ENCODE measurements at regions not wholly inside any gene's neighbourhood (a gene's known extent, or its start where the extent isn't known, plus 50 kb on each side); places are given as distances from the start of the nearest gene placed in this dataset.

- Mint-ChIP-seq H3K27ac (no peak overlapping the region), H3K36me3 (peaks cover 0 to 3% of the 10 kb centered on the region in 2 donors), H3K27me3 (peaks cover 6 to 10% of the 10 kb centered on the region in 2 donors), H3K4me3 (no peak overlapping the region), H3K9me3 (peaks cover 0 to 16% (median 10%) of the 10 kb centered on the region in 8 donors), H3K4me1 (no peaks in the 10 kb centered on the region)
- Histone ChIP-seq H3K27me3 (ENCODE audit: insufficient read depth, low read length) (no peaks in the 10 kb centered on the region), H3K27ac (ENCODE audit: low read depth, low read length) (no peak overlapping the region), H3K9me3 (ENCODE audit: control insufficient read depth in 1 of 2, low read length in 2 of 2) (peaks cover 0 to 4% of the 10 kb centered on the region in 2 donors), H3K4me1 (ENCODE audit: insufficient read depth, low read length) (no peaks in the 10 kb centered on the region), H3K4me3 (ENCODE audit: low read length in 2 of 2) (no peak overlapping the region), H3K36me3 (ENCODE audit: insufficient read depth, low read length) (no peaks in the 10 kb centered on the region)
- POLR2A ChIA-PET (ENCODE audit: partially characterized antibody), result no interaction called here
- no peak for DNase-seq
- intact Hi-C loops (cut with micrococcal nuclease), result no loop called here
- CTCF ChIA-PET (ENCODE audit: partially characterized antibody), result interaction anchor here (0.6 to 21.3 kb wide), 17 partner anchors 9 to 620 kb away, joined by 3 to 423 read pairs (median 3); no protein-coding TSS in a partner anchor
Observed at GRCh38 chr7:106165337-106165736, 53.2 kb upstream of the SYPL1 start.

GRCh38 chr7:106163257-106163656, 51.1 kb upstream of the SYPL1 start:
- H3K4me1 Mint-ChIP-seq, result no peaks in the 10 kb centered on the region
- H3K27ac Mint-ChIP-seq, result no peak overlapping the region
- Histone ChIP-seq H3K4me3 (ENCODE audit: low read length in 2 of 2) (no peak overlapping the region), H3K4me1 (ENCODE audit: insufficient read depth, low read length) (no peaks in the 10 kb centered on the region), H3K36me3 (ENCODE audit: insufficient read depth, low read length) (no peaks in the 10 kb centered on the region), H3K9me3 (ENCODE audit: control insufficient read depth in 1 of 2, low read length in 2 of 2) (peaks cover 0 to 4% of the 10 kb centered on the region in 2 donors), H3K27me3 (ENCODE audit: insufficient read depth, low read length) (no peaks in the 10 kb centered on the region), H3K27ac (ENCODE audit: low read depth, low read length) (no peak overlapping the region)
- ChIA-PET CTCF (ENCODE audit: partially characterized antibody) (interaction anchor here (0.9 to 21.3 kb wide), 3 partner anchors 10 to 103 kb away, joined by 3 to 423 read pairs (median 108); no protein-coding TSS in a partner anchor), POLR2A (ENCODE audit: partially characterized antibody) (interaction anchor here (0.7 kb wide), 1 partner anchor 286 kb away, joined by 3 read pairs; no protein-coding TSS in a partner anchor)
- no peak overlapping the region for H3K4me3 Mint-ChIP-seq
- H3K36me3 Mint-ChIP-seq, result peaks cover 0 to 3% of the 10 kb centered on the region in 2 donors
- DNase-seq, result no peak
- intact Hi-C loops (cut with micrococcal nuclease), result no loop called here
- peaks cover 8 to 10% of the 10 kb centered on the region in 2 donors for H3K27me3 Mint-ChIP-seq
- peaks cover 0 to 16% (median 10%) of the 10 kb centered on the region in 8 donors for H3K9me3 Mint-ChIP-seq
